ENCODE measurements at regions not wholly inside any gene's neighbourhood (a gene's known extent, or its start where the extent isn't known, plus 50 kb on each side); places are given as distances from the start of the nearest gene placed in this dataset.

DNA sequence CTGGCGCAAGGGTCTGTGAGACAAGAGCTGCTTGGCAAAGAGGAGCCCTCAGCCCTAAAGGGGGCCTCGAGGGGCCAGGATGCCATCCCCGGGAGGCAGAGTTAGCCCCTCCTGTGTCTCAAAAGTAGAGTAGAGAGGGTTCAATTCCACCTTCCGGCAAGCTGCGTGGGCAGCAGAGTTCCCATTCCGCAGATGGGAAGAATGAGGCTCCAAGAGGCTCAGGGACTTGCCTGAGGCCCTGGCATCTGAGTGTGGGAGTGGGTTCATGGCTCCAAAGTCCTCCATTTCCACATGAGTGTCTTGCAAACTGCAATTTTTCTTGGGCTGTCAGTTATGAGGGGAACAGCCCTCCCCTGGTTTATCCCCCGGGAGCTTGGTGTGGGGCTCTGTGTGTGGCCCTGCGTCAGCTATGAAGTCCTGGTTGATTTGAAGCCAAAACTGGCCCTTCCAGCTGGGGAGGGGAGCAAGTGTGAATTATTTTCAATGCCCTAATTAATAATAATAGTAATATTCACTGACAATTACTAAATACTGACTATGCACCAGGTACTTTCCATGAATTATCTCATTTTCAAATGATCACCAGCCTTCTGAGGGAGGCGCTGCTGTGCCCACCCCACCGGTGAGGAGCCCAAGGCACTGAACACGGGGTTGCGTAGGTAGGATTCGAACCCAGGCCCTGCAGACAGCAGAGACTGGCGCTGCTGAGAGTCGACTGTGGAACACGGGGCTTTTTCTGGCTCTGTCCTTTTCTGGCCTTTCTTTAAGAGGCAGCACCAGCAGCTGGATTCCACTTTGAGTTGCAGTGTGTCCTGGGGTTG is 153.0 kb upstream of the PTPN1 start:
- H3K9me2 ChIP-seq (replicated peaks; ENCODE audit: insufficient read depth, low read length) = no peaks in the 10 kb centered on the region
- no peaks in the 10 kb centered on the region for H3K36me3 ChIP-seq (replicated peaks; ENCODE audit: insufficient read depth, low read length)
- H3K4me3 ChIP-seq (ENCODE audit: low read length) = no peak overlapping the region
- DNase-seq = no peak
- H3F3A ChIP-seq (ENCODE audit: insufficient read depth, low read length) = no peaks in the 10 kb centered on the region
- no peaks in the 10 kb centered on the region for H3K79me2 ChIP-seq (ENCODE audit: low read length)
- no peaks in the 10 kb centered on the region for H3K4me1 ChIP-seq (ENCODE audit: low read length)
- no peaks in the 10 kb centered on the region for H4K20me1 ChIP-seq (ENCODE audit: insufficient read depth, low read length)
- H3K27ac ChIP-seq (ENCODE audit: low read length) = no peak overlapping the region
- no peaks in the 10 kb centered on the region for H3K9me3 ChIP-seq (replicated peaks; ENCODE audit: insufficient read depth, low read length)
- TF ChIP-seq EZH2 (optimal IDR thresholded peaks at IDR 0.05; ENCODE audit: low read depth, low read length) (no peak), EZH2phosphoT487 (IDR thresholded peaks at IDR 0.05; ENCODE audit: low read length) (no peak)
- TF ChIP-seq, protein P1, sequence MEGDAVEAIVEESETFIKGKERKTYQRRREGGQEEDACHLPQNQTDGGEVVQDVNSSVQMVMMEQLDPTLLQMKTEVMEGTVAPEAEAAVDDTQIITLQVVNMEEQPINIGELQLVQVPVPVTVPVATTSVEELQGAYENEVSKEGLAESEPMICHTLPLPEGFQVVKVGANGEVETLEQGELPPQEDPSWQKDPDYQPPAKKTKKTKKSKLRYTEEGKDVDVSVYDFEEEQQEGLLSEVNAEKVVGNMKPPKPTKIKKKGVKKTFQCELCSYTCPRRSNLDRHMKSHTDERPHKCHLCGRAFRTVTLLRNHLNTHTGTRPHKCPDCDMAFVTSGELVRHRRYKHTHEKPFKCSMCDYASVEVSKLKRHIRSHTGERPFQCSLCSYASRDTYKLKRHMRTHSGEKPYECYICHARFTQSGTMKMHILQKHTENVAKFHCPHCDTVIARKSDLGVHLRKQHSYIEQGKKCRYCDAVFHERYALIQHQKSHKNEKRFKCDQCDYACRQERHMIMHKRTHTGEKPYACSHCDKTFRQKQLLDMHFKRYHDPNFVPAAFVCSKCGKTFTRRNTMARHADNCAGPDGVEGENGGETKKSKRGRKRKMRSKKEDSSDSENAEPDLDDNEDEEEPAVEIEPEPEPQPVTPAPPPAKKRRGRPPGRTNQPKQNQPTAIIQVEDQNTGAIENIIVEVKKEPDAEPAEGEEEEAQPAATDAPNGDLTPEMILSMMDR (IDR thresholded peaks at IDR 0.05; ENCODE audit: low read length) = no peak
- H3K4me2 ChIP-seq (ENCODE audit: low read depth, low read length) = no peak overlapping the region
- H3K27me3 ChIP-seq (replicated peaks; ENCODE audit: insufficient read depth, low read length) = peaks cover 100% of the 10 kb centered on the region
- H3K9ac ChIP-seq (ENCODE audit: low read length) = no peak overlapping the region
- no peak overlapping the region for H2AFZ ChIP-seq (ENCODE audit: low read length)

DNA sequence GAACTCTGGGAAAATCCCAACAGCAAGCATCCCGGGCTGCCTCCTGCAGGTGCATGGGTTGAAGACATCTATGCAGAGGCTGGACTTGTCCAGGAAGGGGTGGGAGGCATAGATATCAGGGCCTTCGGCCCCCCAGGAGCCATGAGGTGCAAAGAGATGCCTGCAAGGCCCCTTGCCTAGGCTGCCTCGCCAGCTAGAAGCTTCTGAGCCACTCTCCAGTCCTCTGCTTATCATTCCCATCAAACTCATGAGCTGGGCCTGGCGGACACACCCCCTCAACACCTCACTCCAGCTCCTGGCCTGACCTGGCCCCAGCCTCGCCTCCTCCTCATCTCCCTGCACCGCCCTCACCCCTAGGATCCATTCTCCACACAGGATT is 152.4 kb upstream of the PTPN1 start:
- H3K4me3 ChIP-seq (ENCODE audit: low read length) = no peak overlapping the region
- no peak overlapping the region for H2AFZ ChIP-seq (ENCODE audit: low read length)
- no peaks in the 10 kb centered on the region for H4K20me1 ChIP-seq (ENCODE audit: insufficient read depth, low read length)
- no peak overlapping the region for H3K9ac ChIP-seq (ENCODE audit: low read length)
- no peaks in the 10 kb centered on the region for H3K36me3 ChIP-seq (replicated peaks; ENCODE audit: insufficient read depth, low read length)
- H3K9me3 ChIP-seq (replicated peaks; ENCODE audit: insufficient read depth, low read length) = no peaks in the 10 kb centered on the region
- no peaks in the 10 kb centered on the region for H3K79me2 ChIP-seq (ENCODE audit: low read length)
- DNase-seq = no peak
- H3K4me1 ChIP-seq (ENCODE audit: low read length) = no peaks in the 10 kb centered on the region
- H3K9me2 ChIP-seq (replicated peaks; ENCODE audit: insufficient read depth, low read length) = no peaks in the 10 kb centered on the region
- no peaks in the 10 kb centered on the region for H3F3A ChIP-seq (ENCODE audit: insufficient read depth, low read length)
- H3K4me2 ChIP-seq (ENCODE audit: low read depth, low read length) = no peak overlapping the region
- H3K27me3 ChIP-seq (replicated peaks; ENCODE audit: insufficient read depth, low read length) = peaks cover 94% of the 10 kb centered on the region
- TF ChIP-seq EZH2 (optimal IDR thresholded peaks at IDR 0.05; ENCODE audit: low read depth, low read length) (no peak), EZH2phosphoT487 (IDR thresholded peaks at IDR 0.05; ENCODE audit: low read length) (no peak)
- TF ChIP-seq, protein P1 (IDR thresholded peaks at IDR 0.05; ENCODE audit: low read length) = no peak
- no peak overlapping the region for H3K27ac ChIP-seq (ENCODE audit: low read length)

DNA sequence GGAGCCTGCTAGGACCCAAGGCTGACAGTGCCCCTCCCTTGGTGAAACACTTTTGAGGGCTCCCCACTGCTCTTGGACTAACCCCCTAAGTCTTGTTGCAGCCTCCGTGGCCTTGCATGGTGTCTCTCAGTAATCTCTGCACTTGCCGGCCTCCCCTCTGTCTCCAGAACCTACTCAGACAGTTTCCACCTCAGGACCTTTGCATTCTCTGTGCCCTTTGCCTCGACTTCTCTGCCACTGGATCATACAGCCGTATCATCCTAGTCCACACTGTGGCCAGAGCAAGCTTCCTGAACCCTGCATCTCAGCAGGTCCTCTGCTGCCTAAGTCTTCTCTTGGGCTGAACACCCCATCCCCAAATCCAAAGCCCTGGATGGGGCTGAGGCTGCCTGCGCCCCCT is 152.0 kb upstream of the PTPN1 start:
- no peak for TF ChIP-seq EZH2phosphoT487 (IDR thresholded peaks at IDR 0.05; ENCODE audit: low read length)
- TF ChIP-seq EZH2 (optimal IDR thresholded peaks at IDR 0.05; ENCODE audit: low read depth, low read length) = no peak
- TF ChIP-seq, protein P1 (IDR thresholded peaks at IDR 0.05; ENCODE audit: low read length) = no peak
- Histone ChIP-seq H3K36me3 (replicated peaks; ENCODE audit: insufficient read depth, low read length) (no peaks in the 10 kb centered on the region), H3K4me3 (ENCODE audit: low read length) (no peak overlapping the region), H3K9me3 (replicated peaks; ENCODE audit: insufficient read depth, low read length) (no peaks in the 10 kb centered on the region), H3K4me2 (ENCODE audit: low read depth, low read length) (no peak overlapping the region), H3K4me1 (ENCODE audit: low read length) (no peaks in the 10 kb centered on the region), H2AFZ (ENCODE audit: low read length) (no peak overlapping the region), H3F3A (ENCODE audit: insufficient read depth, low read length) (no peaks in the 10 kb centered on the region), H3K9ac (ENCODE audit: low read length) (no peak overlapping the region), H3K27me3 (replicated peaks; ENCODE audit: insufficient read depth, low read length) (peaks cover 93% of the 10 kb centered on the region), H3K27ac (ENCODE audit: low read length) (no peak overlapping the region), H3K79me2 (ENCODE audit: low read length) (no peaks in the 10 kb centered on the region), H3K9me2 (replicated peaks; ENCODE audit: insufficient read depth, low read length) (no peaks in the 10 kb centered on the region), H4K20me1 (ENCODE audit: insufficient read depth, low read length) (no peaks in the 10 kb centered on the region)
- no peak for DNase-seq
